H1 (cell line): ENCODE measurements at regions not wholly inside any gene's neighbourhood (a gene's known extent, or its start where the extent isn't known, plus 50 kb on each side); places are given as distances from the start of the nearest gene placed in this dataset.

Experiments
- CTCF ChIA-PET: fragments of 300-600 bp; sonication (Branson Sonifier 250); formaldehyde crosslinking; loops from one replicate; lab custom pipeline; 2021; ENCODE audit not compliant: partially characterized antibody; lab: Charles Lee
- POLR2A ChIA-PET: fragments of 300-600 bp; sonication (Branson Sonifier 250); formaldehyde crosslinking; loops from one replicate; lab custom pipeline; 2021; ENCODE audit warnings: inconsistent platforms; ENCODE audit not compliant: partially characterized antibody; lab: Charles Lee
- DNase-seq, 2 experiments: peaks; one replicate each; pipeline versions ENCODE4 v3.0.0 to v3.0.0-alpha.2; 2010 to 2022; ENCODE audit warnings: low spot score in 2 of 2, low read depth in 1 of 2, mixed read lengths in 1 of 2
- FAIRE-seq: peaks from 2 replicates; lab custom pipeline; 2011; peaks lifted over from hg19 to GRCh38; lab: Jason Lieb, UNC
- H2AFZ ChIP-seq: 2 replicates; pipeline ENCODE4 v1.8.1; 2012; ENCODE audit warnings: low read length, inconsistent platforms
- H2AK5ac ChIP-seq: 2 replicates; pipeline ENCODE4 v1.6.1; 2013; ENCODE audit warnings: low read depth, low read length
- H2BK120ac ChIP-seq: replicated peaks from 2 replicates; pipeline ENCODE3; 2013; ENCODE audit warnings: low read depth, low read length, inconsistent platforms
- H2BK12ac ChIP-seq: 2 replicates; pipeline ENCODE4 v1.6.1; 2013; ENCODE audit warnings: low read depth, low read length
- H2BK15ac ChIP-seq: 2 replicates; pipeline ENCODE4 v1.6.1; 2013; ENCODE audit warnings: low read length
- H2BK20ac ChIP-seq: 2 replicates; pipeline ENCODE4 v1.6.1; 2013; ENCODE audit warnings: low read length
- H2BK5ac ChIP-seq: 2 replicates; pipeline ENCODE4 v1.6.1; 2013; ENCODE audit warnings: low read depth, low read length
- H3K14ac ChIP-seq: 2 replicates; pipeline ENCODE4 v1.6.1; 2013; ENCODE audit warnings: inconsistent platforms; ENCODE audit not compliant: insufficient read length
- H3K18ac ChIP-seq: 2 replicates; pipeline ENCODE4 v1.6.1; 2013; ENCODE audit warnings: low read length; ENCODE audit errors: extremely low read depth
- H3K23ac ChIP-seq: 2 replicates; pipeline ENCODE4 v1.6.1; 2013; ENCODE audit warnings: inconsistent platforms; ENCODE audit not compliant: insufficient read length
- H3K23me2 ChIP-seq: 2 replicates; pipeline ENCODE4 v1.6.1; 2013; ENCODE audit warnings: low read depth, low read length
- H3K27ac ChIP-seq: 2 replicates; pipeline ENCODE4 v1.6.1; 2011; ENCODE audit warnings: low read depth, low read length, inconsistent platforms
- H3K27me3 ChIP-seq, 4 experiments: replicated peaks in 1 of 4; 1 replicate in 1 of 4; 2 replicates in 3 of 4; pipeline versions ENCODE4 v1.6.1 to v1.8.1; 2011 to 2013; ENCODE audit warnings: low read length in 3 of 4, mild to moderate bottlenecking in 3 of 4, inconsistent platforms in 2 of 4, mixed read lengths in 2 of 4, moderate library complexity in 1 of 4; ENCODE audit not compliant: control insufficient read depth in 3 of 4, insufficient read depth in 3 of 4; ENCODE audit errors: extremely low read depth in 1 of 4
- H3K36me3 ChIP-seq, 4 experiments: 2 replicates each; pipeline versions ENCODE4 v1.6.1 to v1.8.1; 2011 to 2013; ENCODE audit warnings: mild to moderate bottlenecking in 4 of 4, low read length in 3 of 4, moderate library complexity in 2 of 4, control low read depth in 1 of 4, inconsistent platforms in 1 of 4; ENCODE audit not compliant: insufficient read depth in 4 of 4, control insufficient read depth in 2 of 4
- H3K4ac ChIP-seq: replicated peaks from 2 replicates; pipeline ENCODE3; 2013; ENCODE audit warnings: low read length, low read depth, mixed read lengths, inconsistent platforms; ENCODE audit not compliant: insufficient read length
- H3K4me1 ChIP-seq, 4 experiments: replicated peaks in 1 of 4; 1 replicate in 1 of 4; 2 replicates in 3 of 4; pipeline versions ENCODE4 v1.6.1 to v1.8.1; 2011 to 2013; ENCODE audit warnings: low read length in 3 of 4, inconsistent platforms in 2 of 4, mixed read lengths in 1 of 4; ENCODE audit not compliant: insufficient read depth in 4 of 4, control insufficient read depth in 3 of 4
- H3K4me2 ChIP-seq, 2 experiments: 2 replicates each; pipeline versions ENCODE4 v1.6.1 to v1.8.1; 2011 to 2013; ENCODE audit warnings: low read depth in 2 of 2, low read length in 2 of 2, control low read depth in 1 of 2, inconsistent platforms in 1 of 2, mild to moderate bottlenecking in 1 of 2; ENCODE audit not compliant: insufficient read depth in 1 of 2
- H3K4me3 ChIP-seq, 4 experiments: fragments of 200-600, 300-600 bp in 1 of 4; sonication (generic), shearing (Covaris generic), sonication (Bioruptor Twin) in 1 of 4; 2 replicates each; pipeline versions ENCODE4 v1.5.1 to v1.8.1; 2011 to 2016; ENCODE audit warnings: low read length in 4 of 4, low read depth in 3 of 4, control low read depth in 2 of 4, inconsistent platforms in 2 of 4, mild to moderate bottlenecking in 2 of 4, mixed read lengths in 1 of 4, moderate library complexity in 1 of 4; ENCODE audit not compliant: insufficient read depth in 2 of 4; ENCODE audit errors: extremely low read depth in 1 of 4
- H3K56ac ChIP-seq: replicated peaks from 2 replicates; pipeline ENCODE3; 2013; ENCODE audit warnings: low read depth, mild to moderate bottlenecking, mixed read lengths, low read length, inconsistent platforms; ENCODE audit not compliant: insufficient read length
- H3K79me1 ChIP-seq: 2 replicates; pipeline ENCODE4 v1.6.1; 2013; ENCODE audit warnings: low read depth, low read length, control low read depth
- H3K79me2 ChIP-seq, 2 experiments: 2 replicates each; pipeline versions ENCODE4 v1.6.1 to v1.8.1; 2012 to 2013; ENCODE audit warnings: low read length in 2 of 2, mild to moderate bottlenecking in 2 of 2, inconsistent platforms in 1 of 2; ENCODE audit not compliant: insufficient read depth in 2 of 2, control insufficient read depth in 1 of 2
- H3K9ac ChIP-seq, 4 experiments: replicated peaks in 1 of 4; 1 replicate in 1 of 4; 2 replicates in 3 of 4; pipeline versions ENCODE4 v1.6.1 to v1.8.1; 2011 to 2013; ENCODE audit warnings: low read depth in 3 of 4, low read length in 3 of 4, control low read depth in 2 of 4, mild to moderate bottlenecking in 2 of 4, moderate library complexity in 2 of 4, inconsistent platforms in 1 of 4; ENCODE audit errors: extremely low read depth in 1 of 4
- H3K9me3 ChIP-seq, 2 experiments: 2 replicates each; pipeline versions ENCODE4 v1.6.1 to v1.8.1; 2012 to 2013; ENCODE audit warnings: mild to moderate bottlenecking in 2 of 2, moderate library complexity in 2 of 2, control low read depth in 1 of 2, inconsistent platforms in 1 of 2, low read depth in 1 of 2, low read length in 1 of 2, mixed read lengths in 1 of 2; ENCODE audit not compliant: insufficient read depth in 2 of 2
- H4K20me1 ChIP-seq, 2 experiments: replicated peaks in 1 of 2; 2 replicates each; pipeline versions ENCODE3 to v1.8.1; 2011 to 2013; ENCODE audit warnings: inconsistent platforms in 2 of 2, low read length in 2 of 2, mild to moderate bottlenecking in 1 of 2; ENCODE audit not compliant: insufficient read depth in 2 of 2, control insufficient read depth in 1 of 2
- H4K5ac ChIP-seq: 2 replicates; pipeline ENCODE4 v1.6.1; 2013; ENCODE audit warnings: low read length, low read depth, mixed read lengths, inconsistent platforms; ENCODE audit not compliant: insufficient read length
- H4K8ac ChIP-seq: 2 replicates; pipeline ENCODE4 v1.8.0; 2013; ENCODE audit warnings: mild to moderate bottlenecking, moderate library complexity, low read length, inconsistent platforms; ENCODE audit not compliant: insufficient read depth; ENCODE audit errors: extremely low read depth
- H4K91ac ChIP-seq: replicated peaks from 2 replicates; pipeline ENCODE3; 2013; ENCODE audit warnings: low read length, mixed read lengths, inconsistent platforms; ENCODE audit not compliant: insufficient read length
- EGR1 ChIP-seq: IDR thresholded peaks from 2 replicates; pipeline ENCODE4 v1.6.1; 2011; ENCODE audit warnings: low read depth, low read length, borderline replicate concordance
- GABPA ChIP-seq: IDR thresholded peaks from 2 replicates; pipeline ENCODE4 v1.6.1; 2011; ENCODE audit warnings: mild to moderate bottlenecking, low read length, moderate library complexity, borderline replicate concordance; ENCODE audit not compliant: insufficient read depth
- KDM4A ChIP-seq: IDR thresholded peaks from one replicate; pipeline ENCODE4 v1.7.1; 2012; ENCODE audit warnings: low read depth, mild to moderate bottlenecking, moderate library complexity, low read length, inconsistent platforms; ENCODE audit not compliant: severe bottlenecking
- RBBP5 ChIP-seq: IDR thresholded peaks from 2 replicates; pipeline ENCODE4 v1.7.1; 2012; ENCODE audit warnings: low read depth, mild to moderate bottlenecking, inconsistent platforms, low read length, moderate library complexity, borderline replicate concordance
- RXRA ChIP-seq: IDR thresholded peaks from 2 replicates; pipeline ENCODE4 v1.6.1; 2011; ENCODE audit warnings: low read depth, mild to moderate bottlenecking, low read length, moderate library complexity; ENCODE audit not compliant: insufficient read depth
- WGBS, 2 experiments: shearing (Covaris generic) in 1 of 2; methylation state at CpG; one replicate each; pipeline versions ENCODE4 v1.1.6 to v1.1.7; 2013 to 2015; ENCODE audit warnings: low lambda C conversion rate in 2 of 2, mixed read lengths in 2 of 2, inconsistent platforms in 1 of 2, low coverage in 1 of 2, missing lambda C conversion rate in 1 of 2; ENCODE audit not compliant: insufficient replicate concordance in 2 of 2, insufficient coverage in 1 of 2, insufficient read length in 1 of 2; ENCODE audit errors: extremely low coverage in 1 of 2, missing lambda C conversion rate in 1 of 2; 5-methylcytosine and 5-hydroxymethylcytosine counted together
- TF ChIP-seq, protein P1 (sequence below): IDR thresholded peaks from 2 replicates; pipeline ENCODE4 v1.6.1; 2012; ENCODE audit warnings: inconsistent platforms

- Histone ChIP-seq H4K20me1 (no peaks in the 10 kb centered on the region), H3K4me2 (no peak overlapping the region), H3K4me3 (no peak overlapping the region), H4K91ac (no peak overlapping the region), H3K56ac (no peak overlapping the region), H3K9me3 (no peaks in the 10 kb centered on the region), H3K23ac (no peak overlapping the region), H3K23me2 (no peaks in the 10 kb centered on the region), H2BK120ac (no peak overlapping the region), H2BK5ac (no peak overlapping the region), H3K18ac (no peak overlapping the region)
- TF ChIP-seq RBBP5 (no peak), EGR1 (no peak), RXRA (no peak), KDM4A (no peak), GABPA (no peak)
- TF ChIP-seq, protein P1, sequence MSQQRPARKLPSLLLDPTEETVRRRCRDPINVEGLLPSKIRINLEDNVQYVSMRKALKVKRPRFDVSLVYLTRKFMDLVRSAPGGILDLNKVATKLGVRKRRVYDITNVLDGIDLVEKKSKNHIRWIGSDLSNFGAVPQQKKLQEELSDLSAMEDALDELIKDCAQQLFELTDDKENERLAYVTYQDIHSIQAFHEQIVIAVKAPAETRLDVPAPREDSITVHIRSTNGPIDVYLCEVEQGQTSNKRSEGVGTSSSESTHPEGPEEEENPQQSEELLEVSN, result no peak
- TF ChIP-seq, all 59 proteins: peak for 0
- WGBS, 2 experiments, result 78% methylated on average over 5 of the region's 5 CpGs; no CpG with 5 or more reads in 1 of the 2 experiments
- Histone ChIP-seq H2AK5ac (no peak overlapping the region), H3K36me3 (no peaks in the 10 kb centered on the region), H3K9ac (no peak overlapping the region), H3K27me3 (peaks cover 0 to 5% (median under 1%) of the 10 kb centered on the region in 4 experiments; a peak in 5 of 7 replicates), H3K4ac (no peak overlapping the region), H3K27ac (no peak overlapping the region), H2BK20ac (no peak overlapping the region), H3K14ac (no peak overlapping the region), H4K5ac (no peak overlapping the region), H2BK12ac (no peak overlapping the region), H3K79me1 (no peaks in the 10 kb centered on the region), H2BK15ac (no peak overlapping the region), H4K8ac (no peak overlapping the region), H3K79me2 (no peaks in the 10 kb centered on the region), H2AFZ (no peak overlapping the region), H3K4me1 (peaks cover 0 to 3% (median 0%) of the 10 kb centered on the region in 4 experiments; a peak in 2 of 7 replicates)
- FAIRE-seq (no peak), DNase-seq (no peak)
- ChIA-PET CTCF (interaction anchor here (0.6 to 0.8 kb wide), 3 partner anchors 46 to 301 kb away, joined by 3 read pairs; no protein-coding TSS in a partner anchor), POLR2A (no interaction called here)
These were observed 781.1 kb downstream of the GATA3 start for GRCh38 chr10:8835453-8836167.
